ENCODE measurements at regions not wholly inside any gene's neighbourhood (a gene's known extent, or its start where the extent isn't known, plus 50 kb on each side); places are given as distances from the start of the nearest gene placed in this dataset.

GRCh38 chr20:33908336-33908735, 85.4 kb upstream of the RALY start:
- Mint-ChIP-seq H3K36me3 (no peaks in the 10 kb centered on the region), H3K27me3 (peaks cover 5% of the 10 kb centered on the region), H3K9me3 (peaks cover 0 to 1% (median 0%) of the 10 kb centered on the region in 3 donors), H3K27ac (no peak overlapping the region), H3K4me3 (no peak overlapping the region), H3K4me1 (peaks cover 0 to 2% (median 2%) of the 10 kb centered on the region in 3 donors)

DNA sequence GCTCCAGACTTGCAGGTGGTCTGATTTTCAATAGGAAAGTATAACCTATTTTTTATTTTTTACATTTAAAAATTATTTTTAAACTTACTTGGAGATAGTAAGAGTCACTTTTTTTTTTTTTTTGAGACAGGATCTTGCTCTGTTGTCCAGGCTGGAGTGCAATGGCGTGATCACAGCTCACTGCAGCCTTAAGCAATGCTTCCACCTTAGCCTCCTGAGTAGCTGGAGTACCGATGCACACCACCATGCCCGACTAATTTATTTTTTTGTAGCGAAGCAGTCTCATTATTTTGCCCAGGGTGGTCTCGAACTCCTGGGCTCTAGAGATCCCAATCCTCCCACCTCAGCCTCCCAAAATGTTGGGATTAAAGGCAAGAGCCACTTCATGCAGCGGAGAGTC, 84.8 kb upstream of the RALY start:
- Mint-ChIP-seq H3K9me3 (peaks cover 0 to 1% (median 0%) of the 10 kb centered on the region in 3 donors), H3K4me1 (peaks cover 0 to 2% (median 2%) of the 10 kb centered on the region in 3 donors), H3K36me3 (no peaks in the 10 kb centered on the region), H3K4me3 (no peak overlapping the region), H3K27ac (no peak overlapping the region), H3K27me3 (peaks cover 5% of the 10 kb centered on the region)

- Mint-ChIP-seq H3K27me3 (peaks cover 5% of the 10 kb centered on the region), H3K4me3 (no peak overlapping the region), H3K9me3 (peaks cover 0 to 1% (median 0%) of the 10 kb centered on the region in 3 donors), H3K27ac (peak overlapping the region in 1 of 3 donors; percentile 81), H3K36me3 (no peaks in the 10 kb centered on the region), H3K4me1 (peaks cover 0 to 2% (median 2%) of the 10 kb centered on the region in 3 donors)
Observed at GRCh38 chr20:33909331-33909921, 84.3 kb upstream of the RALY start.

DNA sequence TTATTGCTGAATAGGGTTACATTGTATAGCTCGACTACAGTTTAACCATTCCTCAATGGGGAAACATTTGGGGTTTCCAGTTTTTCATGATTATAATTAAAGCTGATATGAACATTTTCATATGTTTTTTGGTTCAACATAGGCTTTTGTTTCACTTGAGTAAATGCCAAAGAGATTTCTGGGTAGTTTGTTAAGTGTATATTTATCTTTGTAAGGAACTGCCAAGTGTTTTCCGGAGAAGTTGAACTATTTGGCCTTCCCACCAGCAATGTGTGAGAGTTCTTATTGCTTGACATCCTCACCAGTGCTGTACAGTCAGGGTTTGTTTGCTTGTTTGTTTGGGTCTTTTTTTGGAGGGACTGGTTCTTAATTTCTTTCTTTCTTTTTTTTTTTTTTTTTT, 83.7 kb upstream of the RALY start:
- no peak overlapping the region for H3K4me3 Mint-ChIP-seq
- H3K9me3 Mint-ChIP-seq: peaks cover 0 to 1% (median 0%) of the 10 kb centered on the region in 3 donors
- no peak overlapping the region for H3K27ac Mint-ChIP-seq
- H3K36me3 Mint-ChIP-seq: no peaks in the 10 kb centered on the region
- peaks cover 5% of the 10 kb centered on the region for H3K27me3 Mint-ChIP-seq
- peaks cover 0 to 2% (median 2%) of the 10 kb centered on the region in 3 donors for H3K4me1 Mint-ChIP-seq

- Mint-ChIP-seq H3K4me1 (peaks cover 0 to 2% (median 2%) of the 10 kb centered on the region in 3 donors), H3K9me3 (peaks cover 0 to 1% (median 0%) of the 10 kb centered on the region in 3 donors), H3K36me3 (no peaks in the 10 kb centered on the region), H3K27me3 (peaks cover 5% of the 10 kb centered on the region), H3K4me3 (no peak overlapping the region), H3K27ac (no peak overlapping the region)
Observed at GRCh38 chr20:33910529-33911327, 83.0 kb upstream of the RALY start.

- no peaks in the 10 kb centered on the region for H3K36me3 Mint-ChIP-seq
- H3K27me3 Mint-ChIP-seq: peaks cover 2% of the 10 kb centered on the region
- H3K27ac Mint-ChIP-seq: no peak overlapping the region
- peaks cover 0 to 1% (median 0%) of the 10 kb centered on the region in 3 donors for H3K9me3 Mint-ChIP-seq
- peaks cover 5 to 14% (median 12%) of the 10 kb centered on the region in 3 donors for H3K4me1 Mint-ChIP-seq
- H3K4me3 Mint-ChIP-seq: no peak overlapping the region
Observed at GRCh38 chr20:33914919-33915318, 78.8 kb upstream of the RALY start.

GRCh38 chr20:33915726-33916331, 77.9 kb upstream of the RALY start:
- Mint-ChIP-seq H3K27ac (peak overlapping the region in 1 of 3 donors; percentile 14), H3K4me3 (no peak overlapping the region), H3K4me1 (peaks cover 5 to 16% (median 11%) of the 10 kb centered on the region in 3 donors), H3K36me3 (no peaks in the 10 kb centered on the region), H3K9me3 (peaks cover 0 to 1% (median 0%) of the 10 kb centered on the region in 3 donors), H3K27me3 (peaks cover 3% of the 10 kb centered on the region)

GRCh38 chr20:33916768-33917167, 76.9 kb upstream of the RALY start:
- Mint-ChIP-seq H3K4me1 (peaks cover 5 to 14% (median 11%) of the 10 kb centered on the region in 3 donors), H3K27me3 (peaks cover 1% of the 10 kb centered on the region), H3K27ac (peak overlapping the region in 1 of 3 donors; percentile 11), H3K36me3 (no peaks in the 10 kb centered on the region), H3K4me3 (no peak overlapping the region), H3K9me3 (peaks cover 0 to 1% (median 0%) of the 10 kb centered on the region in 3 donors)

DNA sequence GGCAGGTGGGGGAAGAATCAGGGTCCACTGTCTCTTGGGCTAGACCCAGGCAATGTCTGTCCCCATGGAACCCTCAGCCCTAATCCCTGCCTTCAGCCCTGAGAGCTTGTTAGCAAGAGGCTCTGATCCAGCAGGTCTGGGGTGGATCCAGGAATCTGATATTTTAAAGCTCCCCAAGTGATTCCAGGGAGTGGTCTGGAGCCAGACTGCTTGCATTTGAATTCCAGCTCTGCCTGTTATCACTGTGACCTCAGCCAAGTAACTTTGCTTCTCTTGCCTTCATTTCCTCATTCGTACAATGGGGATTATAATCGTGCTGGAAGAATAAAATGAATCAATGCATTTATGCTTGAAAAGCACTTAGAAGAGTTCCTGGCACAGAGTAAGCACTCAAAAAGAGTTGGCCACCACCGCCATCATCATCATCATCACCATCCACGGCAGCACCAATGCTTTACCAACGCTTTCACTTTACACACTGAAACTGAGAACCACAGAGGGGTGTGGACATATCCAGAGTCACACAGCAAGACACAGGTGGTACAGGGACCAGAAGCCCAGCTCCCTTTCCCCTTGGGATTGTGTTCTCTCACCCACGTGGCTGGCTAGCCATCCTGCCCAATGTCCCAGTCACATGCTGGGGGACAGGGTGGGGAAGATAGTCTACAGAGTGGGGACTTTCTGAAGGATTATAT, 75.7 kb upstream of the RALY start:
- Mint-ChIP-seq H3K27me3 (peaks cover 1% of the 10 kb centered on the region), H3K4me3 (peak overlapping the region in 1 of 4 donors; percentile 94), H3K27ac (no peak overlapping the region), H3K4me1 (peaks cover 5 to 14% (median 11%) of the 10 kb centered on the region in 3 donors), H3K36me3 (no peaks in the 10 kb centered on the region), H3K9me3 (peaks cover 0 to 1% (median 0%) of the 10 kb centered on the region in 3 donors)

GRCh38 chr20:33918662-33919061, 75.0 kb upstream of the RALY start:
- Mint-ChIP-seq H3K4me1 (peaks cover 5 to 14% (median 11%) of the 10 kb centered on the region in 3 donors), H3K27me3 (peaks cover 1% of the 10 kb centered on the region), H3K27ac (no peak overlapping the region), H3K4me3 (peak overlapping the region in 1 of 4 donors; percentile 75), H3K9me3 (no peaks in the 10 kb centered on the region), H3K36me3 (no peaks in the 10 kb centered on the region)

DNA sequence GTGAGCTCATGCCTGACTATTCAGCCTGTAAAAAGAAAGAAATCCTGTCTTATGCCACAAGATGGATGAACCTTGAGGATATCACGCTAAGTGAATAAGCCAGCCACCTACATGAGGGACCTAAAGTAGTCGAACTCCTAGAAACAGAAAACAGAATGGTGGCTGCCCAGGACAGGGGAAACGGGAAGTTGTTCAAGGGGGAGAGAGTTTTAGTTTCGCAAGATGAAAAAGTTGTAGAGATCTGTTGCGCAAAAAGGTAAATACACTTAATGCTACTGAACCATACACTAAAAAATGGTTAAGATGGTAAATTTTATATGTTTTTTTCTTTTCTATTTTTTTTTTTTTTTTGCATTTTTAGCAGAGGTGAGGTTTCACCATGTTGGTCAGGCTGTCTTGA, 74.1 kb upstream of the RALY start:
- Mint-ChIP-seq H3K4me1 (peaks cover 5 to 14% (median 11%) of the 10 kb centered on the region in 3 donors), H3K4me3 (peak overlapping the region in 1 of 4 donors; percentile 53), H3K27ac (no peak overlapping the region), H3K9me3 (no peaks in the 10 kb centered on the region), H3K27me3 (peaks cover 1% of the 10 kb centered on the region), H3K36me3 (peaks cover 2% of the 10 kb centered on the region)

DNA sequence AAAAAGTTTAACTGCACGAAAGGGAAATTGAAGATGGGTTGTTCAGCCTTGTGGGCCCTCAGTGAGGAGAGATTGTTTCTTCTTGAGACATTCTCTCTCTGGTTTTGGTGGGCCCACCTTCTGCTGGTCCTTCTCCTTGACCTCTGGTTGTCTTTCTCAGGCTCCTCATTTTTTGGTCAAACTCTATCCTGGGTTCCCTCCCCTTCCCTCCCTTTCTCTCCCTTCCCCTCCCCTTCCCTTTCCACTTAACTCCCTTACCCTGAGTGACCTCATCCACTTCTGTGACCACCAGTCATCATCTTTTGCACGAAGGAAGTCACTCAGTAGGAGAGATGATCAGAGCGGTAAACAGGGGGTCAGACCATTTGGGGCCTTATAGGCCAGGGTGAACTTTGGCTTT, 71.5 kb upstream of the RALY start:
- H3K27me3 Mint-ChIP-seq: peaks cover 1% of the 10 kb centered on the region
- peaks cover 0 to under 1% (median 0%) of the 10 kb centered on the region in 3 donors for H3K9me3 Mint-ChIP-seq
- H3K4me1 Mint-ChIP-seq: peaks cover 5 to 19% (median 11%) of the 10 kb centered on the region in 3 donors
- H3K4me3 Mint-ChIP-seq: no peak overlapping the region
- peaks cover 2% of the 10 kb centered on the region for H3K36me3 Mint-ChIP-seq
- H3K27ac Mint-ChIP-seq: no peak overlapping the region

DNA sequence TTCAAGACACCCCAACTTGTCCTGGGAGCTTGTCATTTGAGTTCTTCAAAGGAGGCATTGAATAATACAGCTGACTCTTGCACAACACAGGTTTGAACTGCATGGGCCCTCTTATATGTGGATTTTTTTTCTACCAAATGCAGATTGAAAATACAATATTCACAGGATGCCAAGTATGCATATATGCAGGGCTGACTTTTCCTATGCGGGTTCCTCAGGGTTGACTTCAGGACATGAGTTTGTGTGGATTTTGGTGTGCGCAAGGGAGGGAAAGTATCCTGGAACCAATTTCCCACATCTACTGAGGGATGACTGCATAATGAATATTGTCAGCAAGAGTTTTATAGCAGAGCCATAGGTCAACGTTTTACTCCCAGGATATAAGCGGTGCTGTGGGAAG, 70.0 kb upstream of the RALY start:
- Mint-ChIP-seq H3K27ac (no peak overlapping the region), H3K4me3 (no peak overlapping the region), H3K9me3 (peaks cover 0 to 2% (median 0%) of the 10 kb centered on the region in 3 donors), H3K4me1 (peaks cover 4 to 10% (median 5%) of the 10 kb centered on the region in 3 donors), H3K27me3 (peaks cover 6% of the 10 kb centered on the region), H3K36me3 (peaks cover 2% of the 10 kb centered on the region)

DNA sequence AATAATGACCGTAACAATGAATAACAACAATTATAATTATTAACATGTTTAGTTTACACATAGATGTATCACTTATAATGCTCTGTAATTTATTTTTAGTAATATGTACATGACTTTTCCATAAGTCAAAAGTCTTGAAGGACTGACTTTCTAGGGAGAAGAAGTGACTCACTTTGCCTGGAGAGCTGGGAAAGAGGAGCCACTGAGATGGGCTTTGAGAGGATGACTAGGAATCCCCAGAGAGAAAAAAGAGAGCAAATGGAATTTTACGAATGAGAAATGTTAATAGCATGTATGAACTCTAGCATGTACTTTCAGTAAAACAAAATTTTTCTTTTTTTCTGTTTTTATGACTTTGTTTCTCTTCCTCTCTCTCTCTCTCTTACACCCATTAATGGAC, 67.8 kb upstream of the RALY start:
- Mint-ChIP-seq H3K27ac (no peak overlapping the region), H3K4me1 (peaks cover 0 to 5% (median 0%) of the 10 kb centered on the region in 3 donors), H3K9me3 (peaks cover 0 to 2% (median 0%) of the 10 kb centered on the region in 3 donors), H3K27me3 (peaks cover 11% of the 10 kb centered on the region), H3K4me3 (no peak overlapping the region), H3K36me3 (peaks cover 2% of the 10 kb centered on the region)

Measured in IgD-negative memory B cell (primary cell).